PC-3 (cell line): ENCODE measurements at regions not wholly inside any gene's neighbourhood (a gene's known extent, or its start where the extent isn't known, plus 50 kb on each side); places are given as distances from the start of the nearest gene placed in this dataset.

Experiments used
- ATAC-seq: fragments of 200-7000 bp; cut with Tn5 transposase; 2 replicates; pipeline ENCODE4 v1.9.1; 2020; ENCODE audit warnings: mild to moderate bottlenecking, moderate library complexity
- BruUV-seq: library from RNA; stranded (reverse); fragments of 400-500 nt; replicated peaks from 2 replicates; lab custom pipeline; 2021; lab: Mats Ljungman, UMichigan
- CTCF ChIA-PET: fragments of 300-600 bp; sonication (Branson Sonifier 250); formaldehyde crosslinking; loops from one replicate; lab custom pipeline; 2022; ENCODE audit warnings: antibody characterized with exemption; lab: Charles Lee
- POLR2A ChIA-PET: fragments of 300-600 bp; sonication (Branson Sonifier 250); formaldehyde crosslinking; loops from one replicate; lab custom pipeline; 2022; ENCODE audit warnings: antibody characterized with exemption; ENCODE audit not compliant: unreplicated experiment; lab: Charles Lee
- DNase-seq: peaks from one replicate; pipeline ENCODE4 v3.0.0-alpha.2; 2015
- H2AFZ ChIP-seq: fragments of 300-600 bp; sonication (generic); 2 replicates; pipeline ENCODE4 v1.6.0; 2016; ENCODE audit warnings: antibody characterized with exemption, low read length
- H3F3A ChIP-seq: fragments of 300-600 bp; sonication (generic); one replicate; pipeline ENCODE4 v1.6.0; 2017; ENCODE audit warnings: antibody characterized with exemption, low read length, control low read depth, mild to moderate bottlenecking; ENCODE audit not compliant: unreplicated experiment
- H3K27ac ChIP-seq: fragments of 300-600 bp; sonication (generic); 2 replicates; pipeline ENCODE4 v1.5.1; 2016; ENCODE audit warnings: mild to moderate bottlenecking, low read length
- H3K27me3 ChIP-seq: fragments of 300-600 bp; sonication (generic); 2 replicates; pipeline ENCODE4 v1.6.1; 2016; ENCODE audit warnings: low read length, mixed read lengths
- H3K36me3 ChIP-seq: fragments of 300-600 bp; sonication (generic); 2 replicates; pipeline ENCODE4 v1.6.1; 2016; ENCODE audit warnings: low read depth, mixed run types, low read length, mixed read lengths
- H3K4me1 ChIP-seq: fragments of 300-600 bp; sonication (generic); 2 replicates; pipeline ENCODE4 v1.5.1; 2016; ENCODE audit warnings: low read length; ENCODE audit not compliant: insufficient read depth
- H3K4me2 ChIP-seq: fragments of 300-600 bp; sonication (generic); 2 replicates; pipeline ENCODE4 v1.6.0; 2016; ENCODE audit warnings: low read length
- H3K4me3 ChIP-seq: fragments of 300-600 bp; sonication (generic); 2 replicates; pipeline ENCODE4 v1.5.1; 2016; ENCODE audit warnings: mild to moderate bottlenecking, low read length, mixed read lengths
- H3K79me2 ChIP-seq: fragments of 300-600 bp; sonication (generic); 2 replicates; pipeline ENCODE4 v1.6.1; 2017; ENCODE audit warnings: low read length, mixed read lengths
- H3K9ac ChIP-seq: fragments of 300-600 bp; sonication (generic); 2 replicates; pipeline ENCODE4 v1.6.0; 2016; ENCODE audit warnings: mild to moderate bottlenecking, low read length
- H3K9me2 ChIP-seq: fragments of 300-600 bp; sonication (generic); replicated peaks from 2 replicates; pipeline ENCODE4 v1.6.1; 2016; ENCODE audit warnings: mixed run types, low read length, mixed read lengths
- H3K9me3 ChIP-seq: fragments of 300-600 bp; sonication (generic); 2 replicates; pipeline ENCODE4 v1.6.1; 2016; ENCODE audit warnings: low read length, mixed read lengths
- H4K20me1 ChIP-seq: fragments of 300-600 bp; sonication (generic); 2 replicates; pipeline ENCODE4 v1.6.1; 2016; ENCODE audit warnings: low read length, mixed read lengths
- CTCF ChIP-seq: fragments of 300-600 bp; sonication (generic); conservative IDR thresholded peaks from 2 replicates; pipeline ENCODE4 v1.5.1; 2017; ENCODE audit warnings: antibody characterized with exemption, low read depth, mild to moderate bottlenecking, low read length
- EZH2 ChIP-seq: fragments of 300-600 bp; sonication (generic); IDR thresholded peaks from one replicate; pipeline ENCODE4 v1.6.1; 2017; ENCODE audit warnings: antibody characterized with exemption, mild to moderate bottlenecking, low read length; ENCODE audit not compliant: unreplicated experiment
- EZH2phosphoT487 ChIP-seq: fragments of 300-600 bp; sonication (generic); IDR thresholded peaks from 2 replicates; pipeline ENCODE4 v1.6.1; 2018; ENCODE audit warnings: mild to moderate bottlenecking, antibody characterized with exemption, low read length, borderline replicate concordance
- intact Hi-C: fragments of 100-400 bp; cut with micrococcal nuclease; formaldehyde crosslinking; loops from 2 replicates; pipeline ENCODE4 v1.9.0; 2023

- no peak for ATAC-seq
- Histone ChIP-seq H3K27me3 (no peaks in the 10 kb centered on the region), H2AFZ (no peak overlapping the region), H3K27ac (no peak overlapping the region), H3K9me2 (no peaks in the 10 kb centered on the region), H3K79me2 (no peaks in the 10 kb centered on the region), H3K36me3 (no peaks in the 10 kb centered on the region), H3K9ac (no peak overlapping the region), H3K4me1 (no peaks in the 10 kb centered on the region), H3K4me2 (no peak overlapping the region), H4K20me1 (no peaks in the 10 kb centered on the region), H3K9me3 (no peaks in the 10 kb centered on the region), H3F3A (no peaks in the 10 kb centered on the region), H3K4me3 (no peak overlapping the region)
- no peak for TF ChIP-seq EZH2phosphoT487
- no peak for TF ChIP-seq EZH2
- no peak for TF ChIP-seq CTCF
- no TSS peak for BruUV-seq
- ChIA-PET CTCF (no interaction called here), POLR2A (no interaction called here)
- intact Hi-C loops: no loop called here
- no peak for DNase-seq
Measured at GRCh38 chr1:50300297-50300696, 122.9 kb downstream of the DMRTA2 start.

GRCh38 chr1:50295566-50295965 is 127.7 kb downstream of the DMRTA2 start:
- no TSS peak for BruUV-seq
- Histone ChIP-seq H3K4me1 (no peaks in the 10 kb centered on the region), H3K9me2 (no peaks in the 10 kb centered on the region), H3K79me2 (no peaks in the 10 kb centered on the region), H4K20me1 (no peaks in the 10 kb centered on the region), H3K4me2 (no peak overlapping the region), H2AFZ (no peak overlapping the region), H3K27me3 (no peaks in the 10 kb centered on the region), H3K9ac (no peak overlapping the region), H3K27ac (no peak overlapping the region), H3K36me3 (no peaks in the 10 kb centered on the region), H3F3A (no peaks in the 10 kb centered on the region), H3K9me3 (no peaks in the 10 kb centered on the region), H3K4me3 (no peak overlapping the region)
- TF ChIP-seq CTCF: no peak
- no peak for TF ChIP-seq EZH2phosphoT487
- no peak for TF ChIP-seq EZH2
- intact Hi-C loops: no loop called here
- CTCF ChIA-PET: no interaction called here
- POLR2A ChIA-PET: no interaction called here
- ATAC-seq (no peak), DNase-seq (no peak)

GRCh38 chr1:50292276-50292675 is 131.0 kb downstream of the DMRTA2 start:
- Histone ChIP-seq H3K4me2 (no peak overlapping the region), H3K36me3 (no peaks in the 10 kb centered on the region), H3K27me3 (no peaks in the 10 kb centered on the region), H3K4me3 (no peak overlapping the region), H3K9me2 (no peaks in the 10 kb centered on the region), H3K79me2 (no peaks in the 10 kb centered on the region), H4K20me1 (no peaks in the 10 kb centered on the region), H2AFZ (no peak overlapping the region), H3F3A (no peaks in the 10 kb centered on the region), H3K4me1 (no peaks in the 10 kb centered on the region), H3K9ac (no peak overlapping the region), H3K9me3 (no peaks in the 10 kb centered on the region), H3K27ac (no peak overlapping the region)
- TF ChIP-seq CTCF: no peak
- TF ChIP-seq EZH2phosphoT487: no peak
- TF ChIP-seq EZH2: no peak
- ChIA-PET POLR2A (no interaction called here), CTCF (no interaction called here)
- ATAC-seq (no peak), DNase-seq (no peak)
- intact Hi-C loops: no loop called here
- BruUV-seq: no TSS peak
